GM06990 (cell line): ENCODE measurements at regions not wholly inside any gene's neighbourhood (a gene's known extent, or its start where the extent isn't known, plus 50 kb on each side); places are given as distances from the start of the nearest gene placed in this dataset.

Experiments used
- DNase-seq: peaks from one replicate; pipeline ENCODE4 v3.0.0-alpha.2; 2011; ENCODE audit not compliant: insufficient read length; ENCODE audit errors: extremely low read depth
- H3K27me3 ChIP-seq: replicated peaks from 2 replicates; pipeline ENCODE4 v1.6.0; 2011; ENCODE audit warnings: low read length; ENCODE audit not compliant: control insufficient read depth, insufficient read depth
- H3K36me3 ChIP-seq: 2 replicates; pipeline ENCODE4 v1.5.1; 2011; ENCODE audit warnings: low read length; ENCODE audit not compliant: control insufficient read depth, insufficient read depth
- H3K4me3 ChIP-seq: replicated peaks from 2 replicates; pipeline ENCODE4 v1.5.1; 2011; ENCODE audit warnings: low read depth, mild to moderate bottlenecking, control low read depth, low read length
- CTCF ChIP-seq: IDR thresholded peaks from 2 replicates; pipeline ENCODE4 v1.5.1; 2011; ENCODE audit warnings: low read length, control low read depth, mild to moderate bottlenecking, inconsistent platforms; ENCODE audit not compliant: insufficient read depth, poor library complexity, severe bottlenecking

GRCh38 chr3:152195206-152195605, 73.5 kb upstream of the MBNL1 start:
- no peak overlapping the region for H3K4me3 ChIP-seq
- no peak for DNase-seq
- no peak for TF ChIP-seq CTCF
- no peaks in the 10 kb centered on the region for H3K36me3 ChIP-seq
- H3K27me3 ChIP-seq = no peaks in the 10 kb centered on the region

- Histone ChIP-seq H3K4me3 (peak overlapping the region; percentile 22), H3K36me3 (no peaks in the 10 kb centered on the region), H3K27me3 (no peaks in the 10 kb centered on the region)
- no peak for TF ChIP-seq CTCF
- peak; percentile 68 for DNase-seq
Observed at GRCh38 chr3:152196782-152197181, 71.9 kb upstream of the MBNL1 start.

- Histone ChIP-seq H3K27me3 (no peaks in the 10 kb centered on the region), H3K4me3 (peak overlapping the region; percentile 33; the same call in 1 of the 2 replicates), H3K36me3 (no peaks in the 10 kb centered on the region)
- TF ChIP-seq CTCF = no peak
- peak; percentile 41 for DNase-seq
Observed at GRCh38 chr3:152197451-152197850, 71.3 kb upstream of the MBNL1 start.

GRCh38 chr3:152197937-152198336, 70.8 kb upstream of the MBNL1 start:
- Histone ChIP-seq H3K4me3 (no peak overlapping the region), H3K36me3 (no peaks in the 10 kb centered on the region), H3K27me3 (no peaks in the 10 kb centered on the region)
- no peak for DNase-seq
- TF ChIP-seq CTCF = no peak

GRCh38 chr3:152198665-152199064, 70.1 kb upstream of the MBNL1 start:
- Histone ChIP-seq H3K36me3 (no peaks in the 10 kb centered on the region), H3K4me3 (no peak overlapping the region), H3K27me3 (no peaks in the 10 kb centered on the region)
- TF ChIP-seq CTCF = no peak
- DNase-seq = no peak
